Retinal pigment epithelial cell (primary cell): ENCODE measurements at regions not wholly inside any gene's neighbourhood (a gene's known extent, or its start where the extent isn't known, plus 50 kb on each side); places are given as distances from the start of the nearest gene placed in this dataset.

Experiments
- DNase-seq: peaks from one replicate; pipeline ENCODE4 v3.0.0-alpha.2; 2010; ENCODE audit warnings: low read depth
- H3K4me3 ChIP-seq: 2 replicates; pipeline ENCODE4 v1.5.1; 2011; ENCODE audit warnings: mild to moderate bottlenecking, low read length, control low read depth, moderate library complexity
- CTCF ChIP-seq: conservative IDR thresholded peaks from 2 replicates; pipeline ENCODE4 v1.5.1; 2011; ENCODE audit warnings: low read depth, low read length, control low read depth, inconsistent platforms

GRCh38 chr13:78020861-78021260 lies 102.2 kb upstream of the EDNRB start:
- no peak for TF ChIP-seq CTCF
- DNase-seq = no peak
- H3K4me3 ChIP-seq = no peak overlapping the region

GRCh38 chr13:78015782-78016181 lies 97.2 kb upstream of the EDNRB start:
- DNase-seq = no peak
- no peak for TF ChIP-seq CTCF
- H3K4me3 ChIP-seq = no peak overlapping the region

GRCh38 chr13:78012046-78012445 lies 93.4 kb upstream of the EDNRB start:
- TF ChIP-seq CTCF = no peak
- no peak overlapping the region for H3K4me3 ChIP-seq
- no peak for DNase-seq

GRCh38 chr13:78004821-78005220 lies 86.2 kb upstream of the EDNRB start:
- TF ChIP-seq CTCF = no peak
- DNase-seq = no peak
- no peak overlapping the region for H3K4me3 ChIP-seq

- no peak for TF ChIP-seq CTCF
- no peak for DNase-seq
These were observed 81.1 kb upstream of the EDNRB start for GRCh38 chr13:77999746-78000145.

GRCh38 chr13:77994166-77994565 lies 75.5 kb upstream of the EDNRB start:
- no peak overlapping the region for H3K4me3 ChIP-seq
- no peak for TF ChIP-seq CTCF
- DNase-seq = no peak

More at GRCh38 chr13:77999746-78000145, 81.1 kb upstream of the EDNRB start:
- no peak overlapping the region for H3K4me3 ChIP-seq

- no peak overlapping the region for H3K4me3 ChIP-seq
- no peak for TF ChIP-seq CTCF
- DNase-seq = no peak
These were observed 72.4 kb upstream of the EDNRB start for GRCh38 chr13:77991003-77991402.
